ENCODE measurements at regions not wholly inside any gene's neighbourhood (a gene's known extent, or its start where the extent isn't known, plus 50 kb on each side); places are given as distances from the start of the nearest gene placed in this dataset.
A peak's percentile ranks its signal among the peaks of the same experiment; 100 is the strongest.
"Not testable (repeated sequence)": the region's sequence is repeated elsewhere in the genome, so short reads cannot be mapped to it uniquely, and the experiment has no call there.

GRCh38 chr7:83248000-83248399 lies 85.3 kb upstream of the PCLO start:
- Histone ChIP-seq H3K79me2 (ENCODE audit: low read depth) (no peaks in the 10 kb centered on the region), H3K27ac (no peak overlapping the region), H3K4me2 (no peak overlapping the region), H3K27me3 (ENCODE audit: insufficient read depth, low read depth) (no peaks in the 10 kb centered on the region), H3K4me1 (replicated peaks; ENCODE audit: insufficient read depth) (no peaks in the 10 kb centered on the region; the same call in 1 of the 2 replicates), H3K9me2 (ENCODE audit: insufficient read depth) (no peaks in the 10 kb centered on the region), H3K9me3 (ENCODE audit: insufficient read depth, low read depth) (no peaks in the 10 kb centered on the region; the same call in 1 of the 2 replicates), H4K20me1 (ENCODE audit: insufficient read depth) (no peaks in the 10 kb centered on the region), H3F3A (ENCODE audit: insufficient read depth, low read depth) (no peaks in the 10 kb centered on the region), H2AFZ (peak overlapping the region; percentile 73), H3K36me3 (ENCODE audit: low read depth) (no peaks in the 10 kb centered on the region), H3K4me3 (no peak overlapping the region)
- intact Hi-C loops (cut with micrococcal nuclease; ENCODE audit: unreplicated experiment): no loop called here
- POLR2A ChIA-PET (ENCODE audit: unreplicated experiment): no interaction called here
- DNase-seq: no peak
- TF ChIP-seq EZH2 (IDR thresholded peaks at IDR 0.05; ENCODE audit: low read depth): no peak
- TF ChIP-seq CTCF (conservative IDR thresholded peaks at IDR 0.05): no peak
- CTCF ChIA-PET: no interaction called here
- no TSS peak for BruUV-seq (replicated peaks)

- intact Hi-C loops (cut with micrococcal nuclease; ENCODE audit: unreplicated experiment): not testable (repeated sequence)
These were observed 56.5 kb upstream of the PCLO start for GRCh38 chr7:83219231-83219630.

GRCh38 chr7:83212883-83213282 lies 50.2 kb upstream of the PCLO start:
- ChIA-PET POLR2A (ENCODE audit: unreplicated experiment) (no interaction called here), CTCF (no interaction called here)
- DNase-seq: no peak
- Histone ChIP-seq H3K4me1 (replicated peaks; ENCODE audit: insufficient read depth) (no peaks in the 10 kb centered on the region), H3K4me2 (no peak overlapping the region), H3F3A (ENCODE audit: insufficient read depth, low read depth) (no peaks in the 10 kb centered on the region), H2AFZ (no peak overlapping the region), H3K27ac (no peak overlapping the region), H4K20me1 (ENCODE audit: insufficient read depth) (no peaks in the 10 kb centered on the region), H3K9me3 (ENCODE audit: insufficient read depth, low read depth) (no peaks in the 10 kb centered on the region), H3K27me3 (ENCODE audit: insufficient read depth, low read depth) (no peaks in the 10 kb centered on the region), H3K36me3 (ENCODE audit: low read depth) (no peaks in the 10 kb centered on the region), H3K4me3 (no peak overlapping the region), H3K9me2 (ENCODE audit: insufficient read depth) (no peaks in the 10 kb centered on the region), H3K79me2 (ENCODE audit: low read depth) (no peaks in the 10 kb centered on the region)
- no peak for TF ChIP-seq EZH2 (IDR thresholded peaks at IDR 0.05; ENCODE audit: low read depth)
- TF ChIP-seq CTCF (conservative IDR thresholded peaks at IDR 0.05): no peak
- no TSS peak for BruUV-seq (replicated peaks)
- intact Hi-C loops (cut with micrococcal nuclease; ENCODE audit: unreplicated experiment): no loop called here

More at GRCh38 chr7:83219231-83219630, 56.5 kb upstream of the PCLO start:
- H3K27me3 ChIP-seq (ENCODE audit: insufficient read depth, low read depth); CTCF ChIA-PET; H3F3A ChIP-seq (ENCODE audit: insufficient read depth, low read depth); H2AFZ ChIP-seq; H4K20me1 ChIP-seq (ENCODE audit: insufficient read depth); H3K4me1 ChIP-seq (replicated peaks; ENCODE audit: insufficient read depth); H3K4me2 ChIP-seq; H3K9me3 ChIP-seq (ENCODE audit: insufficient read depth, low read depth); H3K4me3 ChIP-seq; H3K27ac ChIP-seq; H3K9me2 ChIP-seq (ENCODE audit: insufficient read depth); DNase-seq; H3K79me2 ChIP-seq (ENCODE audit: low read depth); BruUV-seq (replicated peaks); H3K36me3 ChIP-seq (ENCODE audit: low read depth); POLR2A ChIA-PET (ENCODE audit: unreplicated experiment): not testable (repeated sequence)
